Endothelial cell of umbilical vein (primary cell): ENCODE measurements at regions not wholly inside any gene's neighbourhood (a gene's known extent, or its start where the extent isn't known, plus 50 kb on each side); places are given as distances from the start of the nearest gene placed in this dataset.

Experiments used
- BruUV-seq: library from RNA; stranded (reverse); fragments of 400-500 nt; replicated peaks from 2 replicates; lab custom pipeline; 2021; lab: Mats Ljungman, UMichigan
- CTCF ChIA-PET: fragments of 300-600, 350-600 bp; sonication (Branson Sonifier 250); formaldehyde crosslinking; loops from one replicate; lab custom pipeline; 2021; ENCODE audit warnings: antibody characterized with exemption, inconsistent platforms; lab: Charles Lee
- POLR2A ChIA-PET: fragments of 300-600, 350-600 bp; sonication (Branson Sonifier 250); formaldehyde crosslinking; loops from one replicate; lab custom pipeline; 2021; ENCODE audit warnings: antibody characterized with exemption, inconsistent platforms; lab: Charles Lee
- DNase-seq: peaks from one replicate; pipeline ENCODE4 v3.0.0-alpha.2; 2011; ENCODE audit warnings: low read depth, low spot score
- FAIRE-seq: peaks from 2 replicates; lab custom pipeline; 2011; peaks lifted over from hg19 to GRCh38; lab: Jason Lieb, UNC
- H2AFZ ChIP-seq: 2 replicates; pipeline ENCODE4 v1.6.0; 2012; ENCODE audit warnings: low read depth, low read length, control low read depth, inconsistent platforms
- H3K27ac ChIP-seq: 2 replicates; pipeline ENCODE4 v1.5.1; 2011; ENCODE audit warnings: low read depth, mild to moderate bottlenecking, control low read depth, low read length, moderate library complexity; ENCODE audit not compliant: insufficient read depth
- H3K27me3 ChIP-seq, 2 experiments: 2 replicates each; pipeline versions ENCODE4 v1.6.0 to v1.6.1; 2011; ENCODE audit warnings: low read length in 2 of 2, mixed read lengths in 1 of 2; ENCODE audit not compliant: control insufficient read depth in 2 of 2, insufficient read depth in 2 of 2
- H3K36me3 ChIP-seq, 2 experiments: 2 replicates in 1 of 2; 3 replicates in 1 of 2; pipeline ENCODE4 v1.5.1; 2011; ENCODE audit warnings: low read length in 2 of 2, mild to moderate bottlenecking in 1 of 2, moderate library complexity in 1 of 2; ENCODE audit not compliant: control insufficient read depth in 2 of 2, insufficient read depth in 2 of 2; ENCODE audit errors: extremely low read depth in 1 of 2
- H3K4me1 ChIP-seq: 3 replicates; pipeline ENCODE4 v1.5.1; 2011; ENCODE audit warnings: mild to moderate bottlenecking, low read length; ENCODE audit not compliant: control insufficient read depth, insufficient read depth; ENCODE audit errors: extremely low read depth
- H3K4me2 ChIP-seq: 2 replicates; pipeline ENCODE4 v1.6.1; 2011; ENCODE audit warnings: low read length, control low read depth, mixed read lengths; ENCODE audit not compliant: insufficient read depth
- H3K4me3 ChIP-seq, 3 experiments: fragments of 200-600 bp in 1 of 3; sonication (generic), shearing (Covaris generic) in 1 of 3; replicated peaks in 1 of 3; 2 replicates each; pipeline ENCODE4 v1.5.1; 2011 to 2016; ENCODE audit warnings: control low read depth in 3 of 3, low read length in 3 of 3, mild to moderate bottlenecking in 2 of 3, inconsistent platforms in 1 of 3, low read depth in 1 of 3, moderate library complexity in 1 of 3; ENCODE audit not compliant: insufficient read depth in 1 of 3
- H3K79me2 ChIP-seq: 2 replicates; pipeline ENCODE4 v1.6.0; 2012; ENCODE audit warnings: low read length, inconsistent platforms; ENCODE audit not compliant: control insufficient read depth, insufficient read depth
- H3K9ac ChIP-seq: replicated peaks from 2 replicates; pipeline ENCODE3; 2011; ENCODE audit warnings: low read length, control low read depth; ENCODE audit not compliant: insufficient read depth; ENCODE audit errors: extremely low read depth
- H3K9me1 ChIP-seq: replicated peaks from 3 replicates; pipeline ENCODE4 v1.6.0; 2011; ENCODE audit warnings: mild to moderate bottlenecking, low read length; ENCODE audit not compliant: control insufficient read depth, insufficient read depth; ENCODE audit errors: extremely low read depth
- H3K9me3 ChIP-seq: replicated peaks from 2 replicates; pipeline ENCODE4 v1.5.1; 2012; ENCODE audit warnings: low read length, inconsistent platforms; ENCODE audit not compliant: control insufficient read depth, insufficient read depth
- H4K20me1 ChIP-seq: replicated peaks from 2 replicates; pipeline ENCODE3; 2011; ENCODE audit warnings: mild to moderate bottlenecking, low read length; ENCODE audit not compliant: control insufficient read depth, insufficient read depth; ENCODE audit errors: extremely low read depth
- EZH2 ChIP-seq: IDR thresholded peaks from 2 replicates; pipeline ENCODE4 v1.6.1; 2012; ENCODE audit warnings: borderline replicate concordance, low read depth, mild to moderate bottlenecking, moderate library complexity, low read length, inconsistent platforms; ENCODE audit not compliant: severe bottlenecking
- FOS ChIP-seq: IDR thresholded peaks from 2 replicates; pipeline ENCODE4 v1.6.1; 2011; ENCODE audit warnings: mild to moderate bottlenecking, low read length, moderate library complexity, borderline replicate concordance; ENCODE audit not compliant: insufficient read depth
- GATA2 ChIP-seq: IDR thresholded peaks from 2 replicates; pipeline ENCODE4 v1.7.0; 2011; ENCODE audit warnings: low read depth, mild to moderate bottlenecking, moderate library complexity, mixed read lengths, low read length; ENCODE audit not compliant: insufficient read length, insufficient read depth
- JUN ChIP-seq: IDR thresholded peaks from 2 replicates; pipeline ENCODE4 v1.6.1; 2011; ENCODE audit warnings: borderline replicate concordance, low read depth; ENCODE audit not compliant: insufficient read length, insufficient read depth
- MYC ChIP-seq: IDR thresholded peaks from one replicate; pipeline ENCODE4 v1.6.1; 2011; ENCODE audit warnings: mild to moderate bottlenecking, low read depth, low read length
- POLR2A ChIP-seq: IDR thresholded peaks from 2 replicates; pipeline ENCODE4 v1.6.1; 2012; ENCODE audit warnings: low read depth, mild to moderate bottlenecking, control low read depth, low read length
- POLR2AphosphoS5 ChIP-seq: IDR thresholded peaks from 2 replicates; pipeline ENCODE4 v1.6.1; 2012; ENCODE audit warnings: low read depth, mild to moderate bottlenecking, control low read depth, low read length, moderate library complexity; ENCODE audit not compliant: insufficient read depth
- dilution Hi-C: fragments of 300-500 bp; cut with MboI; formaldehyde crosslinking; loops from one replicate; pipeline ENCODE4 v1.15.0; 2019; ENCODE audit warnings: low sequenced_read_pairs; ENCODE audit not compliant: extremely low pct_ligation_motif_present
- intact Hi-C: fragments of 100-400 bp; cut with micrococcal nuclease; formaldehyde crosslinking; loops from one replicate; pipeline ENCODE4 v1.10.0; 2022
- TF ChIP-seq, protein P1 (sequence below): IDR thresholded peaks from 2 replicates; pipeline ENCODE4 v1.6.1; 2011; ENCODE audit not compliant: insufficient read depth, insufficient read length
- TF ChIP-seq, protein P2 (sequence below), 2 donors: IDR thresholded peaks; 1 replicate in 1 of 2; 2 replicates in 1 of 2; pipeline ENCODE4 v1.5.1; 2011; ENCODE audit warnings: low read length in 2 of 2, mild to moderate bottlenecking in 2 of 2, moderate library complexity in 2 of 2, control low read depth in 1 of 2, inconsistent platforms in 1 of 2, low read depth in 1 of 2; ENCODE audit not compliant: insufficient read depth in 1 of 2; ENCODE audit errors: extremely low read depth in 1 of 2

DNA sequence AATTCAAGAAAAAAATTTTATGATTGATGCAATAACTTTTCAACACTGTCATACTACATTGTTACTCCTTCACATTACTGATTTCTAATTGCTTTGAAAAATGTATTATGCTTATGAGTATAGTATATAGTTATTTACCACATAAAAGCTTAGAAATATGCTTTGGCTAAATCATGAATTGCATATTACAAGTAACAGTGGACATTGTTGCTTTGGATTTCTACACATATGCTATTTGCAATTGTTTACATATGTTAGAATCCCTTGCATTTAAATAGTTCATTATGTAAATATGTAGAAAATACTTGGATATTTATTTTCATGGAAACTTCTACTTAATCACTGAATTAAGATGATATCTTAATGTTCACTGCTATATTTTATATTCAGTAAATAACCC lies 577.5 kb downstream of the QKI start:
- no peaks in the 10 kb centered on the region for H3K4me1 ChIP-seq
- no peaks in the 10 kb centered on the region for H3K9me1 ChIP-seq
- H4K20me1 ChIP-seq = no peaks in the 10 kb centered on the region
- TF ChIP-seq JUN (no peak), GATA2 (no peak), FOS (no peak), POLR2A (no peak), MYC (no peak), EZH2 (no peak), POLR2AphosphoS5 (no peak)
- TF ChIP-seq, protein P1, sequence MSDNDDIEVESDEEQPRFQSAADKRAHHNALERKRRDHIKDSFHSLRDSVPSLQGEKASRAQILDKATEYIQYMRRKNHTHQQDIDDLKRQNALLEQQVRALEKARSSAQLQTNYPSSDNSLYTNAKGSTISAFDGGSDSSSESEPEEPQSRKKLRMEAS = no peak
- TF ChIP-seq, protein P2, sequence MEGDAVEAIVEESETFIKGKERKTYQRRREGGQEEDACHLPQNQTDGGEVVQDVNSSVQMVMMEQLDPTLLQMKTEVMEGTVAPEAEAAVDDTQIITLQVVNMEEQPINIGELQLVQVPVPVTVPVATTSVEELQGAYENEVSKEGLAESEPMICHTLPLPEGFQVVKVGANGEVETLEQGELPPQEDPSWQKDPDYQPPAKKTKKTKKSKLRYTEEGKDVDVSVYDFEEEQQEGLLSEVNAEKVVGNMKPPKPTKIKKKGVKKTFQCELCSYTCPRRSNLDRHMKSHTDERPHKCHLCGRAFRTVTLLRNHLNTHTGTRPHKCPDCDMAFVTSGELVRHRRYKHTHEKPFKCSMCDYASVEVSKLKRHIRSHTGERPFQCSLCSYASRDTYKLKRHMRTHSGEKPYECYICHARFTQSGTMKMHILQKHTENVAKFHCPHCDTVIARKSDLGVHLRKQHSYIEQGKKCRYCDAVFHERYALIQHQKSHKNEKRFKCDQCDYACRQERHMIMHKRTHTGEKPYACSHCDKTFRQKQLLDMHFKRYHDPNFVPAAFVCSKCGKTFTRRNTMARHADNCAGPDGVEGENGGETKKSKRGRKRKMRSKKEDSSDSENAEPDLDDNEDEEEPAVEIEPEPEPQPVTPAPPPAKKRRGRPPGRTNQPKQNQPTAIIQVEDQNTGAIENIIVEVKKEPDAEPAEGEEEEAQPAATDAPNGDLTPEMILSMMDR (IDR thresholded peaks at IDR 0.05; ENCODE audit: extremely low read depth in 1 of 2, insufficient read depth in 1 of 2, low read depth in 1 of 2, low read length in 2 of 2) = no peak
- dilution Hi-C loops (no loop called here), intact Hi-C loops (no loop called here)
- no peak overlapping the region for H3K4me2 ChIP-seq
- no TSS peak for BruUV-seq
- no peak overlapping the region for H3K4me3 ChIP-seq
- FAIRE-seq (no peak), DNase-seq (no peak)
- H3K79me2 ChIP-seq = no peaks in the 10 kb centered on the region
- POLR2A ChIA-PET = no interaction called here
- no peak overlapping the region for H3K9ac ChIP-seq
- CTCF ChIA-PET = no interaction called here
- no peak overlapping the region for H3K27ac ChIP-seq
- H2AFZ ChIP-seq = no peak overlapping the region
- no peaks in the 10 kb centered on the region for H3K9me3 ChIP-seq
- H3K36me3 ChIP-seq = no peaks in the 10 kb centered on the region
- no peaks in the 10 kb centered on the region for H3K27me3 ChIP-seq
